Endodermal cell (in vitro differentiated cells): ENCODE measurements at regions not wholly inside any gene's neighbourhood (a gene's known extent, or its start where the extent isn't known, plus 50 kb on each side); places are given as distances from the start of the nearest gene placed in this dataset.
"Not testable (repeated sequence)": the region's sequence is repeated elsewhere in the genome, so short reads cannot be mapped to it uniquely, and the experiment has no call there.

ENCODE experiments used
- DNase-seq: peaks from one replicate; pipeline ENCODE4 v3.0.0-alpha.2; 2017
- H3K27ac ChIP-seq: 2 replicates; pipeline ENCODE4 v1.5.1; 2013; ENCODE audit warnings: mild to moderate bottlenecking, low read depth, low read length, moderate library complexity
- H3K27me3 ChIP-seq: 2 replicates; pipeline ENCODE4 v1.6.1; 2013; ENCODE audit warnings: mild to moderate bottlenecking, low read length, moderate library complexity; ENCODE audit not compliant: insufficient read depth, control insufficient read depth, poor library complexity, severe bottlenecking
- H3K36me3 ChIP-seq: 2 replicates; pipeline ENCODE4 v1.7.0; 2013; ENCODE audit warnings: mild to moderate bottlenecking, low read length, moderate library complexity; ENCODE audit not compliant: control insufficient read depth, insufficient read depth
- H3K4me1 ChIP-seq: one replicate; pipeline ENCODE4 v1.7.0; 2013; ENCODE audit warnings: low read length; ENCODE audit not compliant: control insufficient read depth, insufficient read depth
- H3K4me3 ChIP-seq: 2 replicates; pipeline ENCODE4 v1.5.1; 2013; ENCODE audit warnings: mild to moderate bottlenecking, low read length, moderate library complexity
- H3K9ac ChIP-seq: 2 replicates; pipeline ENCODE4 v1.6.1; 2013; ENCODE audit warnings: mild to moderate bottlenecking, low read length, moderate library complexity; ENCODE audit not compliant: poor library complexity, severe bottlenecking; ENCODE audit errors: extremely low read depth
- H3K9me3 ChIP-seq: 2 replicates; pipeline ENCODE4 v1.6.1; 2013; ENCODE audit warnings: mild to moderate bottlenecking, low read length, moderate library complexity; ENCODE audit not compliant: control insufficient read depth
- H3K27ac Mint-ChIP-seq: 2 replicates; pipeline ENCODE4 v1.8.0; 2020; ENCODE audit warnings: mixed read lengths
- H3K27me3 Mint-ChIP-seq: 2 replicates; pipeline ENCODE4 v1.8.0; 2021; ENCODE audit warnings: mild to moderate bottlenecking, mixed read lengths; ENCODE audit not compliant: insufficient read depth
- H3K36me3 Mint-ChIP-seq: 2 replicates; pipeline ENCODE4 v1.8.0; 2020; ENCODE audit warnings: low read depth, mixed read lengths
- H3K4me1 Mint-ChIP-seq: 2 replicates; pipeline ENCODE4 v1.8.0; 2020; ENCODE audit warnings: mixed read lengths
- H3K4me3 Mint-ChIP-seq: 2 replicates; pipeline ENCODE4 v1.8.0; 2020; ENCODE audit warnings: mild to moderate bottlenecking, moderate library complexity, mixed read lengths
- H3K9me3 Mint-ChIP-seq: 2 replicates; pipeline ENCODE4 v1.8.0; 2020; ENCODE audit warnings: mild to moderate bottlenecking, mixed read lengths
- CTCF ChIP-seq: fragments of 200-600 bp; sonication (generic); conservative IDR thresholded peaks from 2 replicates; pipeline ENCODE4 v1.5.0; 2021; ENCODE audit warnings: antibody characterized with exemption, mild to moderate bottlenecking
- WGBS, 2 experiments: methylation state at CpG; one replicate each; pipeline versions ENCODE4 v1.1.5 to v1.1.7; 2013; ENCODE audit warnings: missing lambda C conversion rate in 2 of 2, mixed read lengths in 1 of 2; ENCODE audit not compliant: insufficient coverage in 1 of 2, insufficient read length in 1 of 2; 5-methylcytosine and 5-hydroxymethylcytosine counted together

GRCh38 chr1:145553795-145554194 is 54.0 kb upstream of the GPR89A start:
- not testable (repeated sequence) for H3K4me3 Mint-ChIP-seq

GRCh38 chr1:145545055-145545454 is 62.7 kb upstream of the GPR89A start:
- no peaks in the 10 kb centered on the region for H3K36me3 ChIP-seq
- H3K27me3 ChIP-seq: no peaks in the 10 kb centered on the region
- no peak overlapping the region for H3K4me3 ChIP-seq
- 86 to 92% methylated on average over 1 to 2 of the region's 2 CpGs for WGBS, 2 experiments
- Mint-ChIP-seq H3K36me3 (no peaks in the 10 kb centered on the region), H3K4me1 (peaks cover 4% of the 10 kb centered on the region), H3K4me3 (no peak overlapping the region), H3K9me3 (no peaks in the 10 kb centered on the region), H3K27ac (no peak overlapping the region), H3K27me3 (peaks cover 16% of the 10 kb centered on the region)
- no peak overlapping the region for H3K9ac ChIP-seq
- no peak overlapping the region for H3K27ac ChIP-seq
- DNase-seq: no peak
- H3K9me3 ChIP-seq: no peaks in the 10 kb centered on the region
- TF ChIP-seq CTCF: no peak
- H3K4me1 ChIP-seq: no peaks in the 10 kb centered on the region

More at GRCh38 chr1:145553795-145554194, 54.0 kb upstream of the GPR89A start:
- peaks cover 20% of the 10 kb centered on the region for H3K9me3 Mint-ChIP-seq
- not testable (repeated sequence) for H3K36me3 Mint-ChIP-seq, H3K36me3 ChIP-seq, H3K4me1 ChIP-seq, H3K9ac ChIP-seq, H3K9me3 ChIP-seq, H3K27me3 ChIP-seq, H3K4me1 Mint-ChIP-seq, DNase-seq, H3K27ac ChIP-seq, H3K4me3 ChIP-seq, H3K27ac Mint-ChIP-seq
- peaks cover 49% of the 10 kb centered on the region for H3K27me3 Mint-ChIP-seq

- H3K4me1 Mint-ChIP-seq, H3K9me3 Mint-ChIP-seq, H3K27me3 ChIP-seq, H3K36me3 Mint-ChIP-seq, H3K4me1 ChIP-seq, DNase-seq, H3K27ac ChIP-seq, H3K4me3 Mint-ChIP-seq, H3K9ac ChIP-seq, H3K4me3 ChIP-seq, H3K36me3 ChIP-seq, H3K27ac Mint-ChIP-seq, H3K9me3 ChIP-seq: not testable (repeated sequence)
- WGBS, 2 experiments: 60 to 81% methylated on average over 1 to 2 of the region's 6 CpGs
- peaks cover 23% of the 10 kb centered on the region for H3K27me3 Mint-ChIP-seq
Observed at GRCh38 chr1:145541685-145542084, 66.1 kb upstream of the GPR89A start.

- not testable (repeated sequence) for H3K9me3 ChIP-seq, H3K36me3 ChIP-seq, H3K4me1 ChIP-seq, H3K36me3 Mint-ChIP-seq, H3K4me3 Mint-ChIP-seq, H3K9me3 Mint-ChIP-seq, H3K27ac ChIP-seq, H3K4me1 Mint-ChIP-seq, H3K27me3 ChIP-seq, H3K4me3 ChIP-seq, H3K27ac Mint-ChIP-seq, H3K9ac ChIP-seq
- WGBS, 2 experiments: 20 to 55% methylated on average over 2 to 9 of the region's 9 CpGs
- H3K27me3 Mint-ChIP-seq: peaks cover 25% of the 10 kb centered on the region
- DNase-seq: peak; percentile 60
Observed at GRCh38 chr1:145541246-145541645, 66.5 kb upstream of the GPR89A start.

GRCh38 chr1:145538118-145538882 is 69.5 kb upstream of the GPR89A start:
- not testable (repeated sequence) for H3K27me3 ChIP-seq, H3K4me3 ChIP-seq, H3K9me3 Mint-ChIP-seq, H3K27ac ChIP-seq, H3K36me3 Mint-ChIP-seq, H3K4me1 ChIP-seq, H3K4me3 Mint-ChIP-seq, H3K9me3 ChIP-seq, H3K36me3 ChIP-seq, H3K9ac ChIP-seq, H3K4me1 Mint-ChIP-seq, DNase-seq, H3K27ac Mint-ChIP-seq
- 83 to 90% methylated on average over 1 to 3 of the region's 3 CpGs for WGBS, 2 experiments
- peaks cover 19% of the 10 kb centered on the region for H3K27me3 Mint-ChIP-seq

GRCh38 chr1:145537003-145537402 is 70.8 kb upstream of the GPR89A start:
- not testable (repeated sequence) for H3K36me3 ChIP-seq, H3K4me1 ChIP-seq, DNase-seq, H3K27me3 ChIP-seq, H3K4me1 Mint-ChIP-seq, H3K9me3 Mint-ChIP-seq, H3K9me3 ChIP-seq, H3K36me3 Mint-ChIP-seq, H3K4me3 Mint-ChIP-seq, H3K27ac Mint-ChIP-seq, H3K9ac ChIP-seq, H3K27ac ChIP-seq, H3K4me3 ChIP-seq
- H3K27me3 Mint-ChIP-seq: peaks cover 16% of the 10 kb centered on the region
- WGBS, 2 experiments: 91% methylated on average over 2 of the region's 2 CpGs; no CpG with 5 or more reads in 1 of the 2 experiments
